Coronary artery (tissue), 2 donors: ENCODE measurements at regions not wholly inside any gene's neighbourhood (a gene's known extent, or its start where the extent isn't known, plus 50 kb on each side); places are given as distances from the start of the nearest gene placed in this dataset.
"Not testable (repeated sequence)": the region's sequence is repeated elsewhere in the genome, so short reads cannot be mapped to it uniquely, and the experiment has no call there.

Experiments used
- DNase-seq: peaks from one replicate; pipeline ENCODE4 v3.0.0-alpha.2; 2017; ENCODE audit warnings: low spot score
- H3K27ac ChIP-seq, 2 donors: fragments of 200-600 bp; sonication (generic); one replicate each; pipeline ENCODE4 v1.5.1; 2016 to 2019
- H3K4me3 ChIP-seq: fragments of 200-600 bp; sonication (generic); 2 replicates; pipeline ENCODE4 v1.5.1; 2016; ENCODE audit warnings: mild to moderate bottlenecking, moderate library complexity
- CTCF ChIP-seq: fragments of 200-600 bp; sonication (generic); IDR thresholded peaks from one replicate; pipeline ENCODE4 v1.5.1; 2019; ENCODE audit warnings: antibody characterized with exemption

- TF ChIP-seq CTCF: no peak
- peak overlapping the region; percentile 71 for H3K4me3 ChIP-seq
- no peak for DNase-seq
- no peak overlapping the region for H3K27ac ChIP-seq
Measured at GRCh38 chr10:55630491-55631056, 730.5 kb downstream of the ZWINT start.

- H3K27ac ChIP-seq: no peak overlapping the region
- DNase-seq: no peak
- H3K4me3 ChIP-seq: peak overlapping the region; percentile 71
- TF ChIP-seq CTCF: no peak
Measured at GRCh38 chr10:55629793-55630490, 731.1 kb downstream of the ZWINT start.

GRCh38 chr10:55628260-55628701 is 732.8 kb downstream of the ZWINT start:
- no peak for DNase-seq
- no peak overlapping the region for H3K27ac ChIP-seq
- TF ChIP-seq CTCF: no peak
- H3K4me3 ChIP-seq: peak overlapping the region; percentile 45

GRCh38 chr10:55627501-55628051 is 733.5 kb downstream of the ZWINT start:
- TF ChIP-seq CTCF: no peak
- no peak for DNase-seq
- H3K27ac ChIP-seq: no peak overlapping the region
- H3K4me3 ChIP-seq: no peak overlapping the region

- H3K27ac ChIP-seq, DNase-seq, H3K4me3 ChIP-seq: not testable (repeated sequence)
Measured at GRCh38 chr10:55601690-55602478, 759.2 kb downstream of the ZWINT start.

GRCh38 chr10:55551603-55552002 is 750.6 kb upstream of the PCDH15 start:
- Histone ChIP-seq H3K27ac (no peak overlapping the region), H3K4me3 (no peak overlapping the region)
- DNase-seq: no peak
- no peak for TF ChIP-seq CTCF

- no peak for TF ChIP-seq CTCF
- Histone ChIP-seq H3K27ac (no peak overlapping the region), H3K4me3 (no peak overlapping the region)
- DNase-seq: no peak
Measured at GRCh38 chr10:55550236-55550635, 749.2 kb upstream of the PCDH15 start.

- not testable (repeated sequence) for H3K4me3 ChIP-seq, H3K27ac ChIP-seq, DNase-seq
Measured at GRCh38 chr10:55537497-55537896, 736.5 kb upstream of the PCDH15 start.
